GM12878 (cell line): ENCODE measurements at regions not wholly inside any gene's neighbourhood (a gene's known extent, or its start where the extent isn't known, plus 50 kb on each side); places are given as distances from the start of the nearest gene placed in this dataset.

Source experiments
- ATAC-seq: fragments of 200-7000 bp; cut with Tn5 transposase; 3 replicates; pipeline ENCODE4 v1.9.1; 2020; ENCODE audit warnings: mild to moderate bottlenecking, moderate library complexity
- BruUV-seq: library from RNA; stranded (reverse); fragments of 400-500 nt; replicated peaks from 2 replicates; lab custom pipeline; 2021; lab: Mats Ljungman, UMichigan
- CTCF ChIA-PET: fragments of 300-600 bp; sonication (Branson Sonifier 250); formaldehyde crosslinking; extraction: SDS; loops from one replicate; lab custom pipeline; 2021; ENCODE audit warnings: inconsistent platforms; lab: Yijun Ruan, JAX
- POLR2A ChIA-PET: fragments of 350-600 bp; formaldehyde crosslinking; extraction: SDS; loops from one replicate; lab custom pipeline; 2021; ENCODE audit warnings: inconsistent platforms; lab: Charles Lee
- RAD21 ChIA-PET: fragments of 300-600 bp; sonication (Branson Sonifier 250); formaldehyde crosslinking; loops from one replicate; lab custom pipeline; 2023; ENCODE audit warnings: antibody characterized with exemption; ENCODE audit not compliant: unreplicated experiment; lab: Charles Lee
- SMC1A ChIA-PET: fragments of 300-600 bp; sonication (Branson Sonifier 250); formaldehyde crosslinking; loops from one replicate; lab custom pipeline; 2023; ENCODE audit not compliant: unreplicated experiment, uncharacterized antibody; lab: Charles Lee
- DNase-seq: peaks from one replicate; pipeline ENCODE4 v3.0.0-alpha.2; 2011; ENCODE audit warnings: low read depth, low spot score
- FAIRE-seq: peaks from 3 replicates; lab custom pipeline; 2011; peaks lifted over from hg19 to GRCh38; lab: Jason Lieb, UNC
- H2AFZ ChIP-seq: 2 replicates; pipeline ENCODE4 v1.6.0; 2011; ENCODE audit warnings: low read depth, low read length, control low read depth; ENCODE audit not compliant: control insufficient read depth
- H3K27ac ChIP-seq: 2 replicates; pipeline ENCODE4 v1.5.1; 2011; ENCODE audit warnings: control low read depth; ENCODE audit not compliant: control insufficient read depth, insufficient read depth
- H3K27me3 ChIP-seq, 2 experiments: replicated peaks in 1 of 2; 2 replicates each; pipeline versions ENCODE4 v1.6.0 to v1.6.1; 2011; ENCODE audit warnings: low read length in 1 of 2; ENCODE audit not compliant: control insufficient read depth in 2 of 2, insufficient read depth in 2 of 2
- H3K36me3 ChIP-seq, 2 experiments: 2 replicates each; pipeline ENCODE4 v1.5.1; 2011; ENCODE audit warnings: low read length in 1 of 2; ENCODE audit not compliant: control insufficient read depth in 2 of 2, insufficient read depth in 2 of 2
- H3K4me1 ChIP-seq: 2 replicates; pipeline ENCODE4 v1.6.1; 2011; ENCODE audit warnings: mild to moderate bottlenecking, low read length, moderate library complexity, mixed read lengths; ENCODE audit not compliant: control insufficient read depth, insufficient read depth
- H3K4me2 ChIP-seq: 2 replicates; pipeline ENCODE4 v1.6.0; 2011; ENCODE audit warnings: control low read depth; ENCODE audit not compliant: control insufficient read depth, insufficient read depth
- H3K4me3 ChIP-seq: fragments of 200-600 bp; sonication (generic); 2 replicates; pipeline ENCODE4 v1.5.1; 2016
- H3K79me2 ChIP-seq: 2 replicates; pipeline ENCODE4 v1.6.0; 2011; ENCODE audit warnings: low read length; ENCODE audit not compliant: control insufficient read depth, insufficient read depth
- H3K9ac ChIP-seq: 2 replicates; pipeline ENCODE4 v1.8.0; 2011; ENCODE audit warnings: low read length, control low read depth, mixed read lengths; ENCODE audit not compliant: control insufficient read depth, insufficient read depth
- H3K9me3 ChIP-seq: replicated peaks from 3 replicates; pipeline ENCODE4 v1.5.1; 2011; ENCODE audit warnings: mild to moderate bottlenecking, low read length; ENCODE audit not compliant: control insufficient read depth, insufficient read depth
- H4K20me1 ChIP-seq: 2 replicates; pipeline ENCODE4 v1.6.0; 2011; ENCODE audit not compliant: control insufficient read depth, insufficient read depth
- CEBPZ ChIP-seq: fragments of 150-350 bp; IDR thresholded peaks from 2 replicates; pipeline ENCODE4 v1.6.1; 2016; ENCODE audit warnings: low read depth, low read length
- MEF2A ChIP-seq: IDR thresholded peaks from 2 replicates; pipeline ENCODE4 v1.6.1; 2011; ENCODE audit warnings: low read depth, mild to moderate bottlenecking, low read length, moderate library complexity; ENCODE audit not compliant: insufficient read depth
- NR2F1 ChIP-seq: fragments of 450-650 bp; conservative IDR thresholded peaks from 2 replicates; pipeline ENCODE4 v1.6.1; 2017; ENCODE audit warnings: mild to moderate bottlenecking
- WGBS: methylation state at CpG from one replicate; pipeline ENCODE4 v1.1.6; 2016; ENCODE audit warnings: low lambda C conversion rate; ENCODE audit not compliant: insufficient replicate concordance, insufficient coverage; ENCODE audit errors: missing lambda C conversion rate; 5-methylcytosine and 5-hydroxymethylcytosine counted together
- in situ Hi-C: fragments of 300-500 bp; cut with MboI; formaldehyde crosslinking; loops from 9 replicates; pipeline ENCODE4 v1.14.3; 2018; ENCODE audit warnings: mixed read lengths
- intact Hi-C: fragments of 100-400 bp; cut with micrococcal nuclease; formaldehyde crosslinking; loops from one replicate; pipeline ENCODE4 v1.14.2; 2022; ENCODE audit not compliant: unreplicated experiment
- TF ChIP-seq, protein P1 (sequence below): fragments of 450-650 bp; IDR thresholded peaks from 2 replicates; pipeline ENCODE4 v1.6.1; 2017; ENCODE audit warnings: antibody characterized with exemption, mild to moderate bottlenecking, moderate library complexity

GRCh38 chr4:155542415-155542814 is 124.2 kb upstream of the GUCY1A1 start:
- TF ChIP-seq MEF2A (no peak), CEBPZ (no peak), NR2F1 (no peak)
- TF ChIP-seq, protein P1, sequence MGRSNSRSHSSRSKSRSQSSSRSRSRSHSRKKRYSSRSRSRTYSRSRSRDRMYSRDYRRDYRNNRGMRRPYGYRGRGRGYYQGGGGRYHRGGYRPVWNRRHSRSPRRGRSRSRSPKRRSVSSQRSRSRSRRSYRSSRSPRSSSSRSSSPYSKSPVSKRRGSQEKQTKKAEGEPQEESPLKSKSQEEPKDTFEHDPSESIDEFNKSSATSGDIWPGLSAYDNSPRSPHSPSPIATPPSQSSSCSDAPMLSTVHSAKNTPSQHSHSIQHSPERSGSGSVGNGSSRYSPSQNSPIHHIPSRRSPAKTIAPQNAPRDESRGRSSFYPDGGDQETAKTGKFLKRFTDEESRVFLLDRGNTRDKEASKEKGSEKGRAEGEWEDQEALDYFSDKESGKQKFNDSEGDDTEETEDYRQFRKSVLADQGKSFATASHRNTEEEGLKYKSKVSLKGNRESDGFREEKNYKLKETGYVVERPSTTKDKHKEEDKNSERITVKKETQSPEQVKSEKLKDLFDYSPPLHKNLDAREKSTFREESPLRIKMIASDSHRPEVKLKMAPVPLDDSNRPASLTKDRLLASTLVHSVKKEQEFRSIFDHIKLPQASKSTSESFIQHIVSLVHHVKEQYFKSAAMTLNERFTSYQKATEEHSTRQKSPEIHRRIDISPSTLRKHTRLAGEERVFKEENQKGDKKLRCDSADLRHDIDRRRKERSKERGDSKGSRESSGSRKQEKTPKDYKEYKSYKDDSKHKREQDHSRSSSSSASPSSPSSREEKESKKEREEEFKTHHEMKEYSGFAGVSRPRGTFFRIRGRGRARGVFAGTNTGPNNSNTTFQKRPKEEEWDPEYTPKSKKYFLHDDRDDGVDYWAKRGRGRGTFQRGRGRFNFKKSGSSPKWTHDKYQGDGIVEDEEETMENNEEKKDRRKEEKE: no peak
- Histone ChIP-seq H3K9ac (no peak overlapping the region), H3K27me3 (no peaks in the 10 kb centered on the region), H3K79me2 (no peaks in the 10 kb centered on the region), H3K9me3 (no peaks in the 10 kb centered on the region), H3K4me2 (no peak overlapping the region), H3K27ac (no peak overlapping the region), H3K4me3 (no peak overlapping the region), H3K36me3 (no peaks in the 10 kb centered on the region), H2AFZ (no peak overlapping the region), H4K20me1 (no peaks in the 10 kb centered on the region), H3K4me1 (no peaks in the 10 kb centered on the region)
- in situ Hi-C loops (no loop called here), intact Hi-C loops (no loop called here)
- ChIA-PET POLR2A (interaction anchor here (0.8 kb wide), 1 partner anchor 13 kb away, joined by 4 read pairs; no protein-coding TSS in a partner anchor), SMC1A (interaction anchor here (0.9 to 1.5 kb wide), 3 partner anchors 12 to 74 kb away, joined by 3 to 11 read pairs (median 3); no protein-coding TSS in a partner anchor), RAD21 (no interaction called here), CTCF (interaction anchor here (1.1 to 4.1 kb wide), 2 partner anchors 10 to 14 kb away, joined by 3 to 15 read pairs; no protein-coding TSS in a partner anchor)
- no TSS peak for BruUV-seq
- DNase-seq (no peak), ATAC-seq (no peak), FAIRE-seq (no peak)
- 38% methylated on average over 3 of the region's 3 CpGs for WGBS
